ENCODE measurements at regions not wholly inside any gene's neighbourhood (a gene's known extent, or its start where the extent isn't known, plus 50 kb on each side); places are given as distances from the start of the nearest gene placed in this dataset.

GRCh38 chr13:107516517-107516916 is 698.8 kb downstream of the LIG4 start:
- TF ChIP-seq CTCF (IDR thresholded peaks at IDR 0.05; ENCODE audit: poor library complexity): no peak
- TF ChIP-seq EZH2 (IDR thresholded peaks at IDR 0.05; ENCODE audit: borderline replicate concordance): no peak
- TF ChIP-seq EZH2phosphoT487 (IDR thresholded peaks at IDR 0.05; ENCODE audit: low read depth, severe bottlenecking, unreplicated experiment): no peak
- Histone ChIP-seq H3K4me2 (no peak overlapping the region), H3K4me3 (no peak overlapping the region), H3K27ac (no peak overlapping the region), H2AFZ (no peak overlapping the region), H3K4me1 (ENCODE audit: insufficient read depth) (no peaks in the 10 kb centered on the region), H3K27me3 (no peaks in the 10 kb centered on the region), H4K20me1 (ENCODE audit: insufficient read depth, poor library complexity, severe bottlenecking) (no peaks in the 10 kb centered on the region), H3K79me2 (no peaks in the 10 kb centered on the region), H3K9me2 (replicated peaks; ENCODE audit: insufficient read depth) (no peaks in the 10 kb centered on the region), H3K9me3 (ENCODE audit: low read depth) (no peaks in the 10 kb centered on the region), H3K36me3 (replicated peaks; ENCODE audit: insufficient read depth, low read depth) (no peaks in the 10 kb centered on the region)
- DNase-seq (ENCODE audit: low spot score): no peak
- WGBS (ENCODE audit: low lambda C conversion rate, missing lambda C conversion rate): 81% methylated on average over 4 of the region's 4 CpGs

- TF ChIP-seq CTCF (IDR thresholded peaks at IDR 0.05; ENCODE audit: poor library complexity): no peak
- no peak for TF ChIP-seq EZH2 (IDR thresholded peaks at IDR 0.05; ENCODE audit: borderline replicate concordance)
- no peak for TF ChIP-seq EZH2phosphoT487 (IDR thresholded peaks at IDR 0.05; ENCODE audit: low read depth, severe bottlenecking, unreplicated experiment)
- DNase-seq (ENCODE audit: low spot score): no peak
- H3K79me2 ChIP-seq: no peaks in the 10 kb centered on the region
- no peak overlapping the region for H3K27ac ChIP-seq
- H3K27me3 ChIP-seq: no peaks in the 10 kb centered on the region
- 96% methylated on average over 6 of the region's 6 CpGs for WGBS (ENCODE audit: low lambda C conversion rate, missing lambda C conversion rate)
- H4K20me1 ChIP-seq (ENCODE audit: insufficient read depth, poor library complexity, severe bottlenecking): no peaks in the 10 kb centered on the region
- no peaks in the 10 kb centered on the region for H3K36me3 ChIP-seq (replicated peaks; ENCODE audit: insufficient read depth, low read depth)
- no peaks in the 10 kb centered on the region for H3K9me3 ChIP-seq (ENCODE audit: low read depth)
- no peak overlapping the region for H3K4me2 ChIP-seq
- H2AFZ ChIP-seq: no peak overlapping the region
- no peaks in the 10 kb centered on the region for H3K4me1 ChIP-seq (ENCODE audit: insufficient read depth)
- no peaks in the 10 kb centered on the region for H3K9me2 ChIP-seq (replicated peaks; ENCODE audit: insufficient read depth)
- H3K4me3 ChIP-seq: no peak overlapping the region
Observed at GRCh38 chr13:107512551-107512950, 702.8 kb downstream of the LIG4 start.

GRCh38 chr13:107497661-107498060 is 717.7 kb downstream of the LIG4 start:
- Histone ChIP-seq H3K9me2 (replicated peaks; ENCODE audit: insufficient read depth) (no peaks in the 10 kb centered on the region), H3K79me2 (no peaks in the 10 kb centered on the region), H3K36me3 (replicated peaks; ENCODE audit: insufficient read depth, low read depth) (no peaks in the 10 kb centered on the region), H3K27me3 (no peaks in the 10 kb centered on the region), H2AFZ (no peak overlapping the region), H4K20me1 (ENCODE audit: insufficient read depth, poor library complexity, severe bottlenecking) (no peaks in the 10 kb centered on the region), H3K4me2 (no peak overlapping the region), H3K4me1 (ENCODE audit: insufficient read depth) (no peaks in the 10 kb centered on the region), H3K9me3 (ENCODE audit: low read depth) (no peaks in the 10 kb centered on the region), H3K4me3 (no peak overlapping the region), H3K27ac (no peak overlapping the region)
- 76% methylated on average over 5 of the region's 5 CpGs for whole genome bisulfite sequencing (ENCODE audit: low lambda C conversion rate, missing lambda C conversion rate)
- no peak for DNase-seq (ENCODE audit: low spot score)
- TF ChIP-seq EZH2 (IDR thresholded peaks at IDR 0.05; ENCODE audit: borderline replicate concordance) (no peak), EZH2phosphoT487 (IDR thresholded peaks at IDR 0.05; ENCODE audit: low read depth, severe bottlenecking, unreplicated experiment) (no peak), CTCF (IDR thresholded peaks at IDR 0.05; ENCODE audit: poor library complexity) (no peak)

GRCh38 chr13:107493266-107493665 is 722.1 kb downstream of the LIG4 start:
- 72% methylated on average over 3 of the region's 3 CpGs for WGBS (ENCODE audit: low lambda C conversion rate, missing lambda C conversion rate)
- no peak overlapping the region for H2AFZ ChIP-seq
- H4K20me1 ChIP-seq (ENCODE audit: insufficient read depth, poor library complexity, severe bottlenecking): no peaks in the 10 kb centered on the region
- H3K27me3 ChIP-seq: no peaks in the 10 kb centered on the region
- TF ChIP-seq EZH2phosphoT487 (IDR thresholded peaks at IDR 0.05; ENCODE audit: low read depth, severe bottlenecking, unreplicated experiment): no peak
- no peak for TF ChIP-seq CTCF (IDR thresholded peaks at IDR 0.05; ENCODE audit: poor library complexity)
- no peak for TF ChIP-seq EZH2 (IDR thresholded peaks at IDR 0.05; ENCODE audit: borderline replicate concordance)
- no peak overlapping the region for H3K4me3 ChIP-seq
- H3K9me3 ChIP-seq (ENCODE audit: low read depth): peaks cover 6% of the 10 kb centered on the region
- no peaks in the 10 kb centered on the region for H3K36me3 ChIP-seq (replicated peaks; ENCODE audit: insufficient read depth, low read depth)
- H3K9me2 ChIP-seq (replicated peaks; ENCODE audit: insufficient read depth): no peaks in the 10 kb centered on the region
- no peaks in the 10 kb centered on the region for H3K4me1 ChIP-seq (ENCODE audit: insufficient read depth)
- no peak overlapping the region for H3K27ac ChIP-seq
- no peak for DNase-seq (ENCODE audit: low spot score)
- H3K4me2 ChIP-seq: no peak overlapping the region
- H3K79me2 ChIP-seq: no peaks in the 10 kb centered on the region

All from hepatocyte (in vitro differentiated cells).